K562 (cell line): ENCODE measurements at regions not wholly inside any gene's neighbourhood (a gene's known extent, or its start where the extent isn't known, plus 50 kb on each side); places are given as distances from the start of the nearest gene placed in this dataset.
"Not testable (repeated sequence)": the region's sequence is repeated elsewhere in the genome, so short reads cannot be mapped to it uniquely, and the experiment has no call there.

ENCODE experiments used
- MYC ChIP-seq, 2 experiments: fragments of 250-450 bp in 1 of 2; sonication (Bioruptor Pico) in 1 of 2; IDR thresholded peaks; 2 replicates each; pipeline versions ENCODE4 v1.5.1 to v1.6.1; 2012 to 2021; ENCODE audit warnings: low read depth in 2 of 2, borderline replicate concordance in 1 of 2, improper control_type of control experiment in 1 of 2, low read length in 1 of 2, mild to moderate bottlenecking in 1 of 2, moderate library complexity in 1 of 2
- TF ChIP-seq, protein P1 (sequence below), 2 experiments: fragments of 450-650 bp; formaldehyde crosslinking in 1 of 2; IDR thresholded peaks; 2 replicates each; pipeline versions ENCODE4 v1.4.0 to v1.6.1; 2014 to 2020; ENCODE audit warnings: mild to moderate bottlenecking in 2 of 2, borderline replicate concordance in 1 of 2, low read depth in 1 of 2
- TF ChIP-seq, protein P2 (sequence below): fragments of 450-650 bp; IDR thresholded peaks from 2 replicates; pipeline ENCODE4 v1.6.1; 2017; ENCODE audit warnings: antibody characterized with exemption, mild to moderate bottlenecking

DNA sequence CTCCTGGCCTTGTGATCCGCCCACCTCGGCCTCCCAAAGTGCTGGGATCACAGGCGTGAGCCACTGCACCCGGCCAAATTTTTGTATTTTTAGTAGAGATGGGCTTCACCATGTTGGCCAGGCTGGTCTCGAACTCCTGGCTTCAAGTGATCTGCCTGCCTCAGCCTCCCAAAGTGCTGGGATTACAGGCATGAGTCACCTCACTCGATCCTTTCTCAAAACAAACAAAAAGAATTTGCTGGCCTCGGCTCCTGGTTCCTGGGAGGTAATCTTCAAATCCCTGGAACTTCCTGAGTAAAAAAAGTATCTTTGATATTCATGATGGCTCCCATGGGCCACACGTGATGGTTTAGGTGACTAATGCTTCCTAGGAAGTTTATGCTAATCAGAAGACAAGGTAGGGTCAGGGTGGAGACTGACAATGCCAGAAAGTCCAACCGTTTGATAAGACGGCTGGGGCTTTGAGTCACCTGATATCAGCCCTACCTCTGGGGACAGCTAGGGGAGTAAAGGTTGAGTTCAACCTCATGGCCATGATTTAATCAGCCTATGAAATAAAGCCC, 113.1 kb upstream of the NEK6 start (continued):
- TF ChIP-seq, protein P1, sequence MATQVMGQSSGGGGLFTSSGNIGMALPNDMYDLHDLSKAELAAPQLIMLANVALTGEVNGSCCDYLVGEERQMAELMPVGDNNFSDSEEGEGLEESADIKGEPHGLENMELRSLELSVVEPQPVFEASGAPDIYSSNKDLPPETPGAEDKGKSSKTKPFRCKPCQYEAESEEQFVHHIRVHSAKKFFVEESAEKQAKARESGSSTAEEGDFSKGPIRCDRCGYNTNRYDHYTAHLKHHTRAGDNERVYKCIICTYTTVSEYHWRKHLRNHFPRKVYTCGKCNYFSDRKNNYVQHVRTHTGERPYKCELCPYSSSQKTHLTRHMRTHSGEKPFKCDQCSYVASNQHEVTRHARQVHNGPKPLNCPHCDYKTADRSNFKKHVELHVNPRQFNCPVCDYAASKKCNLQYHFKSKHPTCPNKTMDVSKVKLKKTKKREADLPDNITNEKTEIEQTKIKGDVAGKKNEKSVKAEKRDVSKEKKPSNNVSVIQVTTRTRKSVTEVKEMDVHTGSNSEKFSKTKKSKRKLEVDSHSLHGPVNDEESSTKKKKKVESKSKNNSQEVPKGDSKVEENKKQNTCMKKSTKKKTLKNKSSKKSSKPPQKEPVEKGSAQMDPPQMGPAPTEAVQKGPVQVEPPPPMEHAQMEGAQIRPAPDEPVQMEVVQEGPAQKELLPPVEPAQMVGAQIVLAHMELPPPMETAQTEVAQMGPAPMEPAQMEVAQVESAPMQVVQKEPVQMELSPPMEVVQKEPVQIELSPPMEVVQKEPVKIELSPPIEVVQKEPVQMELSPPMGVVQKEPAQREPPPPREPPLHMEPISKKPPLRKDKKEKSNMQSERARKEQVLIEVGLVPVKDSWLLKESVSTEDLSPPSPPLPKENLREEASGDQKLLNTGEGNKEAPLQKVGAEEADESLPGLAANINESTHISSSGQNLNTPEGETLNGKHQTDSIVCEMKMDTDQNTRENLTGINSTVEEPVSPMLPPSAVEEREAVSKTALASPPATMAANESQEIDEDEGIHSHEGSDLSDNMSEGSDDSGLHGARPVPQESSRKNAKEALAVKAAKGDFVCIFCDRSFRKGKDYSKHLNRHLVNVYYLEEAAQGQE (IDR thresholded peaks at IDR 0.05; ENCODE audit: borderline replicate concordance) = peak; percentile 56
- TF ChIP-seq, protein P1 (CRISPR knock-in tag; IDR thresholded peaks at IDR 0.05; ENCODE audit: low read depth) = not testable (repeated sequence)
- TF ChIP-seq, protein P2, sequence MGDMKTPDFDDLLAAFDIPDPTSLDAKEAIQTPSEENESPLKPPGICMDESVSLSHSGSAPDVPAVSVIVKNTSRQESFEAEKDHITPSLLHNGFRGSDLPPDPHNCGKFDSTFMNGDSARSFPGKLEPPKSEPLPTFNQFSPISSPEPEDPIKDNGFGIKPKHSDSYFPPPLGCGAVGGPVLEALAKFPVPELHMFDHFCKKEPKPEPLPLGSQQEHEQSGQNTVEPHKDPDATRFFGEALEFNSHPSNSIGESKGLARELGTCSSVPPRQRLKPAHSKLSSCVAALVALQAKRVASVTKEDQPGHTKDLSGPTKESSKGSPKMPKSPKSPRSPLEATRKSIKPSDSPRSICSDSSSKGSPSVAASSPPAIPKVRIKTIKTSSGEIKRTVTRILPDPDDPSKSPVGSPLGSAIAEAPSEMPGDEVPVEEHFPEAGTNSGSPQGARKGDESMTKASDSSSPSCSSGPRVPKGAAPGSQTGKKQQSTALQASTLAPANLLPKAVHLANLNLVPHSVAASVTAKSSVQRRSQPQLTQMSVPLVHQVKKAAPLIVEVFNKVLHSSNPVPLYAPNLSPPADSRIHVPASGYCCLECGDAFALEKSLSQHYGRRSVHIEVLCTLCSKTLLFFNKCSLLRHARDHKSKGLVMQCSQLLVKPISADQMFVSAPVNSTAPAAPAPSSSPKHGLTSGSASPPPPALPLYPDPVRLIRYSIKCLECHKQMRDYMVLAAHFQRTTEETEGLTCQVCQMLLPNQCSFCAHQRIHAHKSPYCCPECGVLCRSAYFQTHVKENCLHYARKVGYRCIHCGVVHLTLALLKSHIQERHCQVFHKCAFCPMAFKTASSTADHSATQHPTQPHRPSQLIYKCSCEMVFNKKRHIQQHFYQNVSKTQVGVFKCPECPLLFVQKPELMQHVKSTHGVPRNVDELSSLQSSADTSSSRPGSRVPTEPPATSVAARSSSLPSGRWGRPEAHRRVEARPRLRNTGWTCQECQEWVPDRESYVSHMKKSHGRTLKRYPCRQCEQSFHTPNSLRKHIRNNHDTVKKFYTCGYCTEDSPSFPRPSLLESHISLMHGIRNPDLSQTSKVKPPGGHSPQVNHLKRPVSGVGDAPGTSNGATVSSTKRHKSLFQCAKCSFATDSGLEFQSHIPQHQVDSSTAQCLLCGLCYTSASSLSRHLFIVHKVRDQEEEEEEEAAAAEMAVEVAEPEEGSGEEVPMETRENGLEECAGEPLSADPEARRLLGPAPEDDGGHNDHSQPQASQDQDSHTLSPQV = peak; percentile 32; the same call in 1 of the 2 replicates
- TF ChIP-seq MYC (IDR thresholded peaks at IDR 0.05; ENCODE audit: low read depth, low read length) = 0 out of 2 replicates have a peak, but pooled peaks have one; percentile 20
- not testable (repeated sequence) for TF ChIP-seq MYC (CRISPR knock-in tag; IDR thresholded peaks at IDR 0.05; ENCODE audit: borderline replicate concordance, low read depth)
